Activated T-cell treated with anti-CD3 and anti-CD28 coated beads, Interleukin-2, amount 50 U/mL, for 72 hours (primary cell): ENCODE measurements at regions not wholly inside any gene's neighbourhood (a gene's known extent, or its start where the extent isn't known, plus 50 kb on each side); places are given as distances from the start of the nearest gene placed in this dataset.

ENCODE experiments used
- ATAC-seq, 2 donors: fragments of 150-1000 bp; cut with Tn5 transposase; replicated peaks in 1 of 2; 2 replicates each; pipeline ENCODE4 v1.10.0; 2021; ENCODE audit warnings: moderate library complexity in 2 of 2, mild to moderate bottlenecking in 1 of 2
- DNase-seq, 2 donors: peaks; one replicate each; pipeline ENCODE4 v3.0.0; 2021 to 2022; ENCODE audit warnings: mixed read lengths in 1 of 2
- H3K27ac Mint-ChIP-seq: one replicate; pipeline ENCODE4 v1.8.0; 2022; ENCODE audit warnings: mild to moderate bottlenecking, moderate library complexity, mixed read lengths
- H3K27me3 Mint-ChIP-seq: one replicate; pipeline ENCODE4 v1.8.0; 2022; ENCODE audit warnings: low read depth, mixed read lengths
- H3K36me3 Mint-ChIP-seq, 2 donors: one replicate each; pipeline ENCODE4 v1.8.0; 2022; ENCODE audit warnings: mixed read lengths in 2 of 2, mild to moderate bottlenecking in 1 of 2; ENCODE audit not compliant: insufficient read depth in 2 of 2
- H3K4me1 Mint-ChIP-seq: one replicate; pipeline ENCODE4 v1.8.0; 2022; ENCODE audit warnings: low read depth, mixed read lengths
- H3K4me3 Mint-ChIP-seq, 2 donors: one replicate each; pipeline ENCODE4 v1.8.0; 2022; ENCODE audit warnings: mild to moderate bottlenecking in 2 of 2, mixed read lengths in 2 of 2, moderate library complexity in 2 of 2
- H3K9me3 Mint-ChIP-seq, 2 donors: one replicate each; pipeline ENCODE4 v1.8.0; 2022; ENCODE audit warnings: mixed read lengths in 2 of 2

DNA sequence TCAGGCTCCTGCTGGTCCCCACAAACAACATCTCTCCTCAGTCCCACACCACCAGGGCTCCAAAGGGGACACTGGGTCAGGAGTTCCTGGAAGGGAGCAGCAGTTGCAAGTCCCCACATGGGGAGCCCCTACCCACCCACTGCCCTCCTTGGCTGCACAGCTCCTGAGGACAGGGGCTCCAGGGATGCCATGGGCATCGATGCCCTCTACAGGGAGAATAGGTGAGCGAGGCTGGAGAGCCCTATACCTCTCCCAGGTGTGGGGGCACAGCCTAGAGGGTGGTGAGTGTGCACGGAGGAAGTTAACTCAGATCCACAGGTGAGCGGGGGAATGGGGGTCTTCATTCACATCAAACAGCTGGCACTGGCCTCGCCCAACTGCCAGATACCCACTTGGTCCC, 141.2 kb upstream of the LINGO1 start:
- Mint-ChIP-seq H3K36me3 (no peaks in the 10 kb centered on the region), H3K9me3 (no peaks in the 10 kb centered on the region), H3K27me3 (no peaks in the 10 kb centered on the region), H3K27ac (no peak overlapping the region), H3K4me1 (no peaks in the 10 kb centered on the region), H3K4me3 (no peak overlapping the region)
- DNase-seq = no peak
- no peak for ATAC-seq

DNA sequence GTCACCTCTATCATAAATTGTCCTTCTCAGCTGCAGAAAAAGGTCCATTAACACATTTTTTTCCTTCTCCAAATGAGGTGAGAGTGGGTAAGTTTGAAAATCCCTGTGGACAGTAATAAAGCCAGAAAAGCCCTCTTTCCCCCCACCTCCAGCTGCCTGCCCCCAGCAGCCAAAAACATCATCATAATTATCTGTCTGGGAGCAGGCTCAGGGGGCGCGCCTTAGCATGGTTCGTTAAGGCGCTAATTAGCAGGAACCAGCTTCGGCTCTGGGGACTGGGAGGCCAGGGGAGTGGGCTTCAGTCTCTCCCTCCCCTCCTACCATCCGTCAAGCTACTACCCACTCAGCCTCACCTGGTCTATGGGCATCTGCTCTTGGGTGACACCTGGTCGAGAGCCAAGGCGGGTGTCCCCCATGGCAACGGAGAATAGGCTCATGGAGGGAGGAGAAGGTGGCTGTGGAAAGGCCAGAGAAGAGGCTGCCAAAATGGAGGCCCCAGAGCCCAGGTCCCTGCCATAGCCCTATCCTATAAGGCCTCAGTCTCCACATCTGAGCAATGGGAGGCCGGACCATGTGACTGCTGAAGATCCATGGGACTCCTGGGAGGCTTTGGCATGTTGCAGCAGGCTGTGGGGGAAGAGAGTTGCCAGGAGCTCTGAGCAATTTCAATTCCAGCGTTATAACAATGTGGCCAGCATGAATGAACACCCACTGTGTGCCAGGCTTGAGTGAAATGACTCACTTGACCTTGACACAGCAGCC, 140.1 kb upstream of the LINGO1 start:
- ATAC-seq = no peak
- DNase-seq = no peak
- no peaks in the 10 kb centered on the region for H3K36me3 Mint-ChIP-seq
- H3K9me3 Mint-ChIP-seq = no peaks in the 10 kb centered on the region
- no peak overlapping the region for H3K4me3 Mint-ChIP-seq
- no peaks in the 10 kb centered on the region for H3K27me3 Mint-ChIP-seq
- no peaks in the 10 kb centered on the region for H3K4me1 Mint-ChIP-seq
- H3K27ac Mint-ChIP-seq = no peak overlapping the region

DNA sequence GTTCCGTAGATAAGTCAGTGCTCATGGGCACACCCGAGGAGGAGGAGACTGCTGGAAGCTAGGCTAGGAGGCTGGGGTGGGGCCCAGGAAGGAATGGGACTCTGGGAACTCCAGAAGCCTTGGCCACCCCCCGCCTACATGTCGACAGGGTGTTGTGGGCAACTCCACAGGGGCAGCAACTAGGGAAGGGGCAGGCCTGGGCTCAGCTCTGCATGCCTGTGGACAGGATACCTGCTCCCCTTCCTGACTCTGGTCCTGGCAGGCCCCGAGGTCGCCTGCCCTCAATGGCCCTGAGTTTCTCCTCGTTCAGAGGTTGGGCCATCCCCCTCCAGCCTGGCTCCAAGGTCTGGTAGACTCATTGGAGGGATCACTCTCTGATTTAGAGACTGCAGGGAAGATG, 138.9 kb upstream of the LINGO1 start:
- no peak overlapping the region for H3K4me3 Mint-ChIP-seq
- peaks cover 10% of the 10 kb centered on the region for H3K27me3 Mint-ChIP-seq
- H3K36me3 Mint-ChIP-seq = no peaks in the 10 kb centered on the region
- DNase-seq (no peak), ATAC-seq (no peak)
- H3K4me1 Mint-ChIP-seq = no peaks in the 10 kb centered on the region
- no peaks in the 10 kb centered on the region for H3K9me3 Mint-ChIP-seq
- H3K27ac Mint-ChIP-seq = no peak overlapping the region

DNA sequence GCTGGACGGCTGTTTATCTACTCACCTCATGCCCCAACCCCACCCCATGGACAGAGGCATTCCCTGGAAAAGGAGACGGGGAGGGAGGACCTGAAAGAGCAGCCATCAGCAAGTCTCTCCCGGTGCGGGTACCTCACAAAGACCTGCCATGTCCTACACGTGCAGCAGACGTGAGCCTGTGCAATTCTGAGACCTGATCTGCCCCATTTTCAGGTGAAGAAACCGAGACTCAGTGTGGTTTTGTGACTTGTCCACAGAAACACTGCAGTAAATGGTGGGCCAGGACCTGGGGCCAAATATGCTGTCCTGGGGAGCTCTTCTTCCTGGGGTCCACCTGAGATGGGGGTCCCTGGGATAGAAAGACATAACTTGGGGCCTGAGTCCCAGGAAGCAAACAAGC, 137.0 kb upstream of the LINGO1 start:
- H3K4me1 Mint-ChIP-seq = no peaks in the 10 kb centered on the region
- no peaks in the 10 kb centered on the region for H3K36me3 Mint-ChIP-seq
- H3K4me3 Mint-ChIP-seq = no peak overlapping the region
- DNase-seq (no peak), ATAC-seq (no peak)
- no peaks in the 10 kb centered on the region for H3K9me3 Mint-ChIP-seq
- peaks cover 15% of the 10 kb centered on the region for H3K27me3 Mint-ChIP-seq
- H3K27ac Mint-ChIP-seq = no peak overlapping the region

DNA sequence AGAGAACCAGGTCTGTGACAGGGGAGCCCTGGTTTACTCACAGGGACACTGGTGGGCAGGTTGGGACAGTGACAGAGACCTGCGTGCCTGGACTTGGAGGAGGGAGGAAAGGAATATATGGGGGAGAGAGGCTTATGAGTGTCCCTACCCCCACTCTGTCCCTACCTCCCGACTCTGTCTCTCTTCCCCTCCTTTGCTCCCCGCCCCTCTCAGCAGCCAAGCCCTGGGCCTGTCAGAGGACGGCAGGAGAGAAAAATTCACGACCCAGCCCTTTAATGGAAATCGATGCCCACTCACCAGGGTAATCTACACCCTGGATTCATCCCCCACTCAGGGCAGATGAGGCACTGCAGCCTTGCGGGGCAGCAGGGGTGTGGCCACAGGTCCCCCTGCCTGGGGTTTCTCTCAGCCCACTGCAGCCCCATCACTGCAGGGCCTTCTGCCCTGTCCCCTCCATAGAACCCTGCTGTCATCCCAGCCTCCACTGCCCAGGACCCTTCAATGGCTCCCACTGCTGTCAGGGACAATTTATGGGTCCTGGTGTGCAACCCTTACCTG, 135.9 kb upstream of the LINGO1 start:
- ATAC-seq = no peak
- no peaks in the 10 kb centered on the region for H3K36me3 Mint-ChIP-seq

DNA sequence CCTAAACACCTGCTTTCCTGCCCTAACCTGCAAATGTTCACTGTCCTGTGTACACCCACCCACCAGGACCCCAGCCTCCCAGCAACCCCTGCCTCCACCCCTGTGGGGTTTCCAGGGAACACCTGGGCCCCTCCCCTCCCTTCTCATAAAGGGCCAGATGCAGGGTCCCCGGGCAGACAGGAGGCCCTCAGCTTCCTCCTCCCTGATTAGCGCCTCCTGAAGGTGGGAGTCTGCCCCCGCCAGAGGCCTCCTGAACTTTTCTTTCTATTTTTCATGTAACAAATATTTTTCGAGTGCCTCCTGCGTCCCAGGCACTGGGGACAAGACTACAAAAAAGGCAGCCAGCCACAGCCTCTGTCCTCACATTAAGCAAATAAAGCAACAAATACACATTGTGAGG, 135.4 kb upstream of the LINGO1 start:
- ATAC-seq (no peak), DNase-seq (no peak)
- H3K4me1 Mint-ChIP-seq = no peaks in the 10 kb centered on the region
- no peaks in the 10 kb centered on the region for H3K36me3 Mint-ChIP-seq
- H3K27ac Mint-ChIP-seq = no peak overlapping the region
- no peak overlapping the region for H3K4me3 Mint-ChIP-seq
- H3K9me3 Mint-ChIP-seq = no peaks in the 10 kb centered on the region
- H3K27me3 Mint-ChIP-seq = peaks cover 23% of the 10 kb centered on the region

More for the DNA sequence above, 135.9 kb upstream of the LINGO1 start:
- H3K27ac Mint-ChIP-seq = no peak overlapping the region
- no peaks in the 10 kb centered on the region for H3K9me3 Mint-ChIP-seq
- H3K27me3 Mint-ChIP-seq = peaks cover 23% of the 10 kb centered on the region
- no peak overlapping the region for H3K4me3 Mint-ChIP-seq
- no peaks in the 10 kb centered on the region for H3K4me1 Mint-ChIP-seq
- DNase-seq = no peak

DNA sequence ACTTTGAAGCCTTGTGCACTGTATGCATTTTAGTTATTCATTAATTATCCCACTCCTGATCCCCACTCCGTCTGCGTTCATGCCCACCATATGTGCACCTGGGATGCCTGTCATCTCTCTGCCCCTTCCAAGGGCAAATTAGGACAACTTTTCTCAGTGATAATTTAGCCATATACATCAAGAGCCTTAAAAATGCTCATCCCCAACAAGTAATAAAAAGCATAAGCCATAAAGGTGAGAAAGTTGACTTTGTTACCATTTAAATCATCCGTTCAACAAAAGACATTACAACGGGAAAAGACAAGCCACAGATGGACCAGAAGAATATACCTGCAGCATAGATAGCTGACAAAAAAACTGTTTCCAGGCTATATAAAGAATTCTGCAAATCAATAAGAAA, 131.4 kb upstream of the LINGO1 start:
- H3K27ac Mint-ChIP-seq = no peak overlapping the region
- no peaks in the 10 kb centered on the region for H3K9me3 Mint-ChIP-seq
- peaks cover 30% of the 10 kb centered on the region for H3K27me3 Mint-ChIP-seq
- ATAC-seq = no peak
- no peaks in the 10 kb centered on the region for H3K36me3 Mint-ChIP-seq
- H3K4me3 Mint-ChIP-seq = no peak overlapping the region
- no peaks in the 10 kb centered on the region for H3K4me1 Mint-ChIP-seq
- no peak for DNase-seq

DNA sequence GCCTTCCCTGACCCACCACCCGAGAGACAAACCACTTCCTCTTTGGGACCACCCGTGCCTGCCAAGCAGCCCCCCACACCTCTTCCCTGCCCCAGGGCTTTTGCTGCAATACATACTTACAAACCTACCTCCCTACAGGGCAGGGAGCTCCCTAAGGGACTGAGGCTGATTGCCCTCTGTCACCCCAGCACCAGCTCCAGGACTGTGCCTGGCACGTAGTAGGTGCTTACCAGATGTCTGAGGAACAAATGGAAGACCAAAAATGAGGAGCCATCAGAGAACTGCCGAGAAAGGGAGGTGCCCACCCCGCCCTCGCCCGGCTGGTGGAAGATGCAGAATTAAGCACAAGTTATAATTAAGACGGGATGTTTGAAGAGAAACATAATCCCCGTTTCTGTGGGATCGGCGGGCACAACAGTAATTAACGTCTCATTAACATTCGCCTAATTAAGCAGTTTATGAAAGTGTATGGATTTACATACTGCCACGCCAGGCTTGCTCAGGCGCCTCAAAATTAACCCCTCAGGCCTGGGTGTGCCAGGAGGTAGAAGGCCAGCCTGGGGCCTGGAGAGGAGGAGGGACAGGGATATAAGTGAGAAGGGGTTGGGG, 130.1 kb upstream of the LINGO1 start:
- no peak for DNase-seq
- Mint-ChIP-seq H3K36me3 (no peaks in the 10 kb centered on the region), H3K9me3 (no peaks in the 10 kb centered on the region), H3K4me1 (no peaks in the 10 kb centered on the region), H3K4me3 (no peak overlapping the region), H3K27me3 (peaks cover 30% of the 10 kb centered on the region), H3K27ac (no peak overlapping the region)
- no peak for ATAC-seq

DNA sequence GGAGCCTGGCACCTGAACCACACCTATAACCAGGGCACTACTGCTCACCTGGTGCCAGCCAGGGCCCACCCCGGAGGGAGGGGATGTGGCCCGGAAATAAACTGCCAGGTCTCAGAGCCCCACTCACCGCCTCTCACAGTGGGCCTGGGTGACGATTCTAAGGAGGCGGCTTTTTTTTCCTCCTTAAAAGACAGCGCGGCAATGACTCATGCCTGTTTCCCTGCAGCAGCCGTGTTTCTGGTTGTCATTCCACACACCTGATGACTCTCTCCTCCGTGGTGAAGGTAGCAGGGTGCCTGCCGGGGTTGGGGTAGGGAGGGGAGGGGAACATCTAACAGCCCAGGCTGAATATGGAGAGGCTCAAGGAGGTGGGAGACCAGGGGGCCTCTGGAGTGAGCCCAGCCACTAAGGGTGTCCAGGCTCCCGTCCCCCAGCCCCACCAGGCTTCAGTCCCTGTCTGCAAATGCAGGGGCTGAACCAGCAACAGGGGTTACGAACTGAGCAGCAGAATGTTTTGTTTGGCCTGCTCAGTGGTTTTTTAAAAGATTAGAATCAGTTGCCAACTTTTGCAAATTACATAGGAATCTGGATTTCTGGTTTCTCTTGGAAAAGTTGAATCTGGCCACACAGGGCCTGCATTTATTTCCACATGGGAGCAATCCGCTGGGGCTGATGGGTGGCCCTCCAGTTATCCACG, 127.3 kb upstream of the LINGO1 start:
- Mint-ChIP-seq H3K4me3 (no peak overlapping the region), H3K27me3 (peaks cover 18% of the 10 kb centered on the region), H3K36me3 (no peaks in the 10 kb centered on the region), H3K4me1 (no peaks in the 10 kb centered on the region), H3K9me3 (no peaks in the 10 kb centered on the region), H3K27ac (no peak overlapping the region)
- ATAC-seq = no peak
- no peak for DNase-seq

DNA sequence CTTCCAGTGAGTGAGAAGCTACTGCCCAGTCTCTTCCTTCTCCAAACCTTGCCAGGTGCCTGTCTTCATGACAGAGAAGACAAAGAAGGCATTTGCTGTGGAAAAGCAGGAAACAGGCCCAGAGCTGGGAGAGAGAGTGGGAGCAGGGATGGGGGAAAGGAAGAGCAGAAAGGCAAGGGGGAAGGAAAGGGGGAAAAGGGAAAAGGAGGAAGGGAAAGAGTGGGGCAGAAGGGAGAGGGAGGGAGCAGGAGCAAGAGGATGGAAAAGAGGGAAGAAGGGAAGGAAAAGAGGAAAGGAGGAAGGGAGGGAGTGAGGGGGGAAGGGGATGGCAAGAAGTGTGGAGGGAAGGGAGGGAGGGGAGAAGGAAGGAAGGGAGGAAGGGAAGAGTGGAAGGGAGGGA, 121.2 kb upstream of the LINGO1 start:
- no peak for DNase-seq
- Mint-ChIP-seq H3K27ac (no peak overlapping the region), H3K27me3 (no peaks in the 10 kb centered on the region), H3K4me3 (no peak overlapping the region), H3K36me3 (no peaks in the 10 kb centered on the region), H3K9me3 (no peaks in the 10 kb centered on the region), H3K4me1 (no peaks in the 10 kb centered on the region)
- ATAC-seq = no peak

DNA sequence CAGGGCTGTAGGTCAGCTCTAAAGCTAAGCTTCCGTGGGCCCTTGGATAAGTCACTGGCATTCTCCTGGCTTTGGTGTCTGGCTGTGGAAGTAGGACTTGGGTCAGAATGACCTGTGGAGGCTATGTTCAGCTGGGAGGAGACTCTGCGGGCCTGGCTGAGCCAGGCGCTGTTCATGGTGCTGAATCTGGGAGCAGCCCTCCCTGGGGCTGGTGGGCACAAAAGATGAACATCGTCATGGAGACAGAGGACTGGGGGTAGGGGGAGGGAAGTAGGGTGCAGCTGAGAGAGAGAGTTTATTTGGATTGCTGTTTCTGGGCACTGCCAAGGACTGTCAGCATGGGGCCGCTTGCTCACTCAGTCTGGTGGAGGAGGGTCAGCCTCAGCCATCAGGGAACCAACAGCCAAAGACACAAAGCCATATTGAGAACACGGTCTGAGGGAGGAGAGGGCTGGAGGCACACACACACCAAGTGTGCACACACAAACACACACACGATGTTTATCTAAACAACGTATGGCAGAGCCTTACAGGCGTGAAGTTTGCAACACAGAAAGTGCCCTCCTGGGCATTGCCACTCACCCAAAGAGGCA, 120.7 kb upstream of the LINGO1 start:
- Mint-ChIP-seq H3K4me1 (no peaks in the 10 kb centered on the region), H3K36me3 (no peaks in the 10 kb centered on the region), H3K9me3 (no peaks in the 10 kb centered on the region), H3K27me3 (no peaks in the 10 kb centered on the region), H3K27ac (no peak overlapping the region), H3K4me3 (no peak overlapping the region)
- no peak for DNase-seq
- ATAC-seq = no peak

DNA sequence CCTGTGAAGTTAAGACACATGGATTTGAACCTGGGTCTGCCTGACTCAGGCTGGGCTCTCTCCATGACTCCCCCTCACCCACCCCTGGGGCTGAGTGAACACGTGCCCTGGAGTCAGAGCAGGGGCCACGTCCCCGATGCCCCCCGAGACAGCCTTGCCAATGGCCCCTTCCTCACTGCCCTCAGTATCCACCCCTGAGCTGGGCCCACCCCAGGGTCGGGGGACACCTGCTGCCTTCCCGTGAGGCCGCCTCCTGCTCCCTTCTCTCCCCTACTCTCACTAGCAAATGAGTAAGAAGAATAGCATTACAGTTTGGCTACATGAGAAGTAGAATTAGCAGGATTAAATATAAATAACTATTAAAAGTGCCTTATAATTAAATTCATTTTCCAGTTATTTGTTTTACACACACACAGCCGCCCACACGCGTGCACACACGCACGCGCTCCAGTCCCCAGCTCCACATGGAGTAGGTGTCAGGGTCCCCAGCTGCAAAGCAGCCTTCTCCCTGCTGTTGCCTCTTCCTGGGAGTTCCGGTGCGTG, 117.4 kb upstream of the LINGO1 start:
- ATAC-seq (no peak), DNase-seq (no peak)
- H3K27me3 Mint-ChIP-seq = no peaks in the 10 kb centered on the region
- H3K36me3 Mint-ChIP-seq = no peaks in the 10 kb centered on the region
- H3K9me3 Mint-ChIP-seq = no peaks in the 10 kb centered on the region
- no peaks in the 10 kb centered on the region for H3K4me1 Mint-ChIP-seq
- no peak overlapping the region for H3K4me3 Mint-ChIP-seq
- H3K27ac Mint-ChIP-seq = no peak overlapping the region
